MCF 10A (cell line): ENCODE measurements at regions not wholly inside any gene's neighbourhood (a gene's known extent, or its start where the extent isn't known, plus 50 kb on each side); places are given as distances from the start of the nearest gene placed in this dataset.

Source experiments
- BruUV-seq: library from RNA; stranded (reverse); fragments of 400-500 nt; replicated peaks from 2 replicates; lab custom pipeline; 2021; lab: Mats Ljungman, UMichigan
- CTCF ChIA-PET: fragments of 300-600 bp; sonication (Branson Sonifier 250); formaldehyde crosslinking; extraction: SDS; loops from one replicate; lab custom pipeline; 2021; ENCODE audit warnings: antibody characterized with exemption, inconsistent platforms; lab: Yijun Ruan, JAX
- POLR2A ChIA-PET: fragments of 300-600, 350-650 bp; sonication (Branson Sonifier 250); formaldehyde crosslinking; extraction: SDS; loops from one replicate; lab custom pipeline; 2020; ENCODE audit warnings: antibody characterized with exemption, inconsistent platforms; lab: Yijun Ruan, JAX
- DNase-seq: peaks from one replicate; pipeline ENCODE4 v3.0.0-alpha.2; 2018; ENCODE audit not compliant: unreplicated experiment
- H3K27ac Mint-ChIP-seq: one replicate; pipeline ENCODE4 v1.8.0; 2022; ENCODE audit warnings: mild to moderate bottlenecking, low read depth, mixed read lengths; ENCODE audit not compliant: unreplicated experiment
- H3K27me3 Mint-ChIP-seq: one replicate; pipeline ENCODE4 v1.8.0; 2022; ENCODE audit warnings: mixed read lengths; ENCODE audit not compliant: insufficient read depth, unreplicated experiment
- H3K36me3 Mint-ChIP-seq: one replicate; pipeline ENCODE4 v1.8.0; 2022; ENCODE audit warnings: mild to moderate bottlenecking, moderate library complexity, mixed read lengths; ENCODE audit not compliant: insufficient read depth, unreplicated experiment
- H3K4me1 Mint-ChIP-seq: one replicate; pipeline ENCODE4 v1.8.0; 2022; ENCODE audit warnings: mixed read lengths; ENCODE audit not compliant: insufficient read depth, unreplicated experiment
- H3K4me3 Mint-ChIP-seq: one replicate; pipeline ENCODE4 v1.8.0; 2022; ENCODE audit warnings: mild to moderate bottlenecking, moderate library complexity, mixed read lengths; ENCODE audit not compliant: unreplicated experiment
- H3K9me3 Mint-ChIP-seq: one replicate; pipeline ENCODE4 v1.8.0; 2022; ENCODE audit warnings: mixed read lengths; ENCODE audit not compliant: unreplicated experiment
- intact Hi-C: fragments of 100-400 bp; cut with micrococcal nuclease; formaldehyde crosslinking; loops from 2 replicates; pipeline ENCODE4 v1.14.1; 2022
- TF ChIP-seq, protein P1 (sequence below): fragments of 200-600 bp; IDR thresholded peaks from one replicate; pipeline ENCODE4 v1.8.0; 2022; ENCODE audit warnings: antibody characterized with exemption, mild to moderate bottlenecking; ENCODE audit not compliant: unreplicated experiment

DNA sequence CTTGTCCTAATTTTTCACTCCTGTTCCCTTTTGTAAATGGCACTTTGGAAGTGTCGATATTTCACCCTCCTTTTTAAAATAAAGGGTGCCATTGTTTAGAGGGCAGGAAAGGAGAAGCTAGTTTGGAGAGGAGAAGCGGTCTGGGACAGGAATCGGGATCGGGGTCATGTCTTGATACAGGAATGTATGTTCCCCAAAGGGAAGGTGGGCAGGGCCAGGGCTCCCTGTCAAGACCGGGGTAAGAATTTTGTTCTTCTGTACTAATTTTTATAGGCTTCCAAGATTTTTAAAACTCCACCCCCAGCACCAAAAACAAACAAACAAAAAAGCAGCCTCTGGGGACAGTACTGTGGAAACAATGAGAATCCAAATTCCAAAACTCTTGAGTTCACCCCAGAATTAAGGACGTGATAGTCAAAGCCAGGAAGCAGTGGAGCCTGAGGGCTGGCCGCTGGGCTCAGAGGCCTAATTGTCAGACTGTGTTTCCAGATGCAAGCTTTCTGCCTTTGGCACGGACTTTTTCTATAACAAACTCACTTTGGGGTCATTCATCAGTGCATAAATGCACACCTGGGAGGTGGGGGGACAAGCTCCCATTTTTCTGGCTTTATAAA is 250.4 kb upstream of the SIX2 start:
- peaks cover 3% of the 10 kb centered on the region for H3K9me3 Mint-ChIP-seq
- CTCF ChIA-PET = interaction anchor here (0.5 kb wide), 1 partner anchor 56 kb away, joined by 3 read pairs; no protein-coding TSS in a partner anchor

DNA sequence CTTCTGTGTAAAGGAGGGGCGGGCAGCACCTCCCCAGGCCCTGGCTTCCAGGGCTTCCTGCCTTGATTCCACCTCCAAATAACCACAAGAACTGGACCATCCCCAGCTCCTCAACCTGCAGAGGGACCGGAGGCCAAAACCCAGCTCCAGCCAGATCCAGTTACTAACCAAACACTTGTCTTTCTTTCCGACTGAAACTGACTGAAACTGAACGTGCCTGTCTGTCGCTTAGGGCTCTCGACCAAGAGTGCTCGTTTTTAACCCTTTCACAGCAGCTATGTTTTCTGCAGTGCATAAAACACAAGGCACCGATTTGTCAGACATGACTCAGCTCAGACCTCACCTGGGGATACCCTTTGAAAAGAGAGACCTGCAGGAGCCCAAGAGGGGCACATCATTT is 249.9 kb upstream of the SIX2 start:
- H3K36me3 Mint-ChIP-seq = no peaks in the 10 kb centered on the region
- POLR2A ChIA-PET = interaction anchor here (1.5 kb wide), 1 partner anchor 14 kb away, joined by 4 read pairs; no protein-coding TSS in a partner anchor
- intact Hi-C loops = no loop called here
- no peak overlapping the region for H3K27ac Mint-ChIP-seq
- H3K4me1 Mint-ChIP-seq = no peaks in the 10 kb centered on the region
- H3K27me3 Mint-ChIP-seq = no peaks in the 10 kb centered on the region
- CTCF ChIA-PET = interaction anchor here (0.5 kb wide), 1 partner anchor 56 kb away, joined by 3 read pairs; no protein-coding TSS in a partner anchor
- H3K9me3 Mint-ChIP-seq = no peaks in the 10 kb centered on the region
- no peak overlapping the region for H3K4me3 Mint-ChIP-seq
- no peak for DNase-seq
- no TSS peak for BruUV-seq
- TF ChIP-seq, protein P1, sequence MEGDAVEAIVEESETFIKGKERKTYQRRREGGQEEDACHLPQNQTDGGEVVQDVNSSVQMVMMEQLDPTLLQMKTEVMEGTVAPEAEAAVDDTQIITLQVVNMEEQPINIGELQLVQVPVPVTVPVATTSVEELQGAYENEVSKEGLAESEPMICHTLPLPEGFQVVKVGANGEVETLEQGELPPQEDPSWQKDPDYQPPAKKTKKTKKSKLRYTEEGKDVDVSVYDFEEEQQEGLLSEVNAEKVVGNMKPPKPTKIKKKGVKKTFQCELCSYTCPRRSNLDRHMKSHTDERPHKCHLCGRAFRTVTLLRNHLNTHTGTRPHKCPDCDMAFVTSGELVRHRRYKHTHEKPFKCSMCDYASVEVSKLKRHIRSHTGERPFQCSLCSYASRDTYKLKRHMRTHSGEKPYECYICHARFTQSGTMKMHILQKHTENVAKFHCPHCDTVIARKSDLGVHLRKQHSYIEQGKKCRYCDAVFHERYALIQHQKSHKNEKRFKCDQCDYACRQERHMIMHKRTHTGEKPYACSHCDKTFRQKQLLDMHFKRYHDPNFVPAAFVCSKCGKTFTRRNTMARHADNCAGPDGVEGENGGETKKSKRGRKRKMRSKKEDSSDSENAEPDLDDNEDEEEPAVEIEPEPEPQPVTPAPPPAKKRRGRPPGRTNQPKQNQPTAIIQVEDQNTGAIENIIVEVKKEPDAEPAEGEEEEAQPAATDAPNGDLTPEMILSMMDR = no peak

More for the DNA sequence above, 250.4 kb upstream of the SIX2 start:
- BruUV-seq = no TSS peak
- Mint-ChIP-seq H3K27me3 (no peaks in the 10 kb centered on the region), H3K27ac (no peak overlapping the region), H3K36me3 (no peaks in the 10 kb centered on the region), H3K4me3 (no peak overlapping the region), H3K4me1 (no peaks in the 10 kb centered on the region)
- DNase-seq = no peak
- intact Hi-C loops = no loop called here
- TF ChIP-seq, protein P1 = no peak
- POLR2A ChIA-PET = interaction anchor here (1.5 kb wide), 1 partner anchor 14 kb away, joined by 4 read pairs; no protein-coding TSS in a partner anchor

DNA sequence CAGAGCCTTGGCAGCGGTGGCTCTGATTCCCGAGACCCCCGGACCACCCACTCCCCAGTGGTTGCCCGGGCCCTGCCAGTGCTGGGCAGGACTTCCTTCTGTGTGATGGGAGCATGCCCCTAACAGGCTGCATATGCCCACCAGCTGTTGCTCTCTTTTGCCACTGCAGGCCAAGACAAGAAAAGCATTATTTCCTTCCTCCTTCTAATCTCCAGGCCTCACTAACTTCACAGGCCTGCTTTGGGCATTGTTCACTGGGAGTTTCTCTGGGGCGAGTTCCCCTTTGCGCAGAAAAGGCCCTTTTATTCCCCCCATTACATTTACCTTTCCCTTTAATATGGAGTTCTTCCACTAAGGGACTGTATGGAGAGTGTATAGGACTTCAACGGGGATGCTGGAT is 249.1 kb upstream of the SIX2 start:
- intact Hi-C loops = no loop called here
- no peaks in the 10 kb centered on the region for H3K27me3 Mint-ChIP-seq
- H3K36me3 Mint-ChIP-seq = no peaks in the 10 kb centered on the region
- H3K27ac Mint-ChIP-seq = no peak overlapping the region
- no peak for DNase-seq
- H3K4me3 Mint-ChIP-seq = no peak overlapping the region
- POLR2A ChIA-PET = no interaction called here
- no peaks in the 10 kb centered on the region for H3K9me3 Mint-ChIP-seq
- H3K4me1 Mint-ChIP-seq = no peaks in the 10 kb centered on the region
- no TSS peak for BruUV-seq
- TF ChIP-seq, protein P1 = no peak
- CTCF ChIA-PET = interaction anchor here (1.0 kb wide), 1 partner anchor 21 kb away, joined by 3 read pairs; no protein-coding TSS in a partner anchor

DNA sequence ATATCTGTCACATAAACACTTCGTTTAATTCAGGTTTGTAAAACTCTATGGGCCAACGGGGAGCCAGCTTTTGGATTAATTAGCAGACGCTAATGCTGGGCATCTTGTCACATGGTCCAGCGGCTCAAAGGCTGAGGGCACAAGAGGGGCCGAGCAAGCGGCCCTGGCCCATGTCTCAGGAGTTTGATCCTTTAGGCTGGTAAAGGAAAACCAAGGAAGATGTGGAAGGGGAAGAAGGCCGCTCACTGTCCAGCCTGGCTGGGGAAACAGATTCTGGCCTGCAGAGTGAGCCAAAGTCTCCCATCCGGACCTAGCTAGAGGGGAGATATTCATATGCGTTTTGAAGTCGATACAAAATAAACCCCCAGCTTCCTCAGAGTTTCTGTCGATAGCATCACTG is 248.6 kb upstream of the SIX2 start:
- TF ChIP-seq, protein P1 = no peak
- intact Hi-C loops = no loop called here
- ChIA-PET CTCF (interaction anchor here (1.0 kb wide), 1 partner anchor 20 kb away, joined by 3 read pairs; no protein-coding TSS in a partner anchor), POLR2A (no interaction called here)
- Mint-ChIP-seq H3K27me3 (no peaks in the 10 kb centered on the region), H3K9me3 (no peaks in the 10 kb centered on the region), H3K36me3 (no peaks in the 10 kb centered on the region), H3K27ac (no peak overlapping the region), H3K4me3 (no peak overlapping the region), H3K4me1 (no peaks in the 10 kb centered on the region)
- no peak for DNase-seq
- BruUV-seq = no TSS peak
